GM18873 (cell line): ENCODE measurements at regions not wholly inside any gene's neighbourhood (a gene's known extent, or its start where the extent isn't known, plus 50 kb on each side); places are given as distances from the start of the nearest gene placed in this dataset.

ENCODE experiments used
- ATAC-seq: cut with Tn5 transposase; IDR thresholded peaks from one replicate; pipeline ENCODE4 v1.9.1; 2021; ENCODE audit warnings: mild to moderate bottlenecking, moderate library complexity, moderate number of reproducible peaks; ENCODE audit not compliant: unreplicated experiment, low FRiP score

DNA sequence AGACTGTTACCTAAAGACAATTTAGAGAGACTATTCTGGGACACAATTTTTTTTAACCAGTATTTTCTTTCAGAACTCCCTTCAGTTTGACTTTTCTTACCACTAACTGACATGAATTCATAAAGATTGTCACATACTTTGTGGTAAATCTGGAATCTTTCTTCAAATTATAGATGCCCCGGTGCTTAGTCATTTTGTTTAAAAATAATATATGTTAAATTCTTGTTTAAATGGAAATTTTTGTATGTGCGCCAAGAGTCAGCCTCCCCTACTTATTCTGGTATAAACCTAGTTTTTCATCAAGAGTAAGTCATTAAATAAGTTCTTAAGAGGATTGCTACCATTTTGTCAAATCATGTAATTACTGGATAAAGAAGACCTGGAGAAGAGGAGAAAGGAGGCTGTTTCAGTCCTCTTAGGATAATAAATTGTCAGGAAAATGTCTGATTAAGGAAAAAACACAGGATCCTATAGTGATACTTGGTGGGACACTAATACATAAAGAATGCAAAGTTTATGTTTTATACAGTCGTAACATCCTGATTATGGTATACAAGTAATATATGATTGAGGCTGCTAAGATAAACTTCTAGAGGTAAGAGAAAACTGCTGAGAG, 424.4 kb downstream of the PMP22 start:
- ATAC-seq, result no peak

DNA sequence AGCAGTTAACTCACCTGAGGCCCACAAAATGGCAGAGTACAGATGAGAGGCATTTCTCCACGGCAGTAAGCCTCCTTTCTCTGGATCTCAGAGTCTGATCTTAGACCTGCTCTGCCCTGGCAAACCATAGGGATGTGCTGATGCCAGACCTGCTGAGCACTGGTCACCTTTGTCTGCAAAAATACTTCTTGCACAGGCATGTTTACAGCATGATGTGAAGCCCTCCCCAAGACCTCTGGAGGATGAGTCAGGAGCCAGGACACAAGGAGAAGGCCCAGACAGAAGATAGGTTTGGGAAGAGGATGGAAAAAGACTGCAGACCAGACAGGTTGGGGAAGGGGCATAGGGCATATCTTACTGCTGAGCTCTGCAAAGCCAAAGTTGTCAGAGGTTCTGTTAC, 426.6 kb downstream of the PMP22 start:
- no peak for ATAC-seq

DNA sequence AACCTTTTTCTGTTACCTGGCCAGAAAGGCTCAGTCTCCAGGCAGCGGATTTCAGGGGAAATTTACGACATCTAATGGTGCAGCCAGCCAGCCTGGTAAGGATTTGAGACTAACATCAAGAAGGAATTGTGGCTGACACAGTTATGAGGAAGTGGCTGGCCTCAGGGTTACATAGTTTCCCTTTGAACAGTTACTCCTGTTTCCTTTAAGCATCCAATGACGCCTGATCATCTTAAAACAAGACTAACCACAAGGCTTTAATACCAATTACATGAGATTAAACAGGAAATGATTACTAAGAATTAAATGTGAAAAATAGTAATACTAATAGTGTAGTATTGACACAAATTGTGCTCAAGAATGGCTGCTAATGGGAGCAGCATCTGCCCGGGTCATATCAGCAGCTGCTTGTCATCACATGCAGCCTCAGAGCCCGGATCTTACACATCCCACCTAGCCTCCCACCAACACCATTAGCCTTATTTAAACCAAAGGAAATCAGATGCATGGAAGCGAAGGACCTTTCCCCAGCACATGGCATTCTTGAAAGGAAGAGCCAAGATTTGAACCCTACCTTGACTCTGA, 431.8 kb downstream of the PMP22 start:
- no peak for ATAC-seq

DNA sequence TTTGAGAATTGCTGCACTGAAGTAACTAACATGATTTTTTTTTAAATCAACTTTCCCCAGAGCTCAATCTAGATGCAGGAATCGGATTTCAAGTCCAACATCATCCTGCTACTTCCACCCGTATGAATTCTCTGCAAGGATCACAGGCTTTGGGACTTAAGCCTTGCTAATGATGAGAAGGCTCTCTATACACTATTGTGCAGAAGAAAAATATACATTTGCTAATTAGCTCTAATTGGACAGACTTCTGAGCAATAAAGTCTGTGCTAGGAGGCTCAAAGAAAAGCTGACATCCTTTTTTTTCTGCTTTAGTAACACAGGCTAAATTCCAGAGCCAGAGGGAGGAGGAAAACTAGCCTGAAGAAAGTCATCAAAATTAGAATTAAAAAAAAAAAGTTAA, 433.6 kb downstream of the PMP22 start:
- ATAC-seq, result no peak

DNA sequence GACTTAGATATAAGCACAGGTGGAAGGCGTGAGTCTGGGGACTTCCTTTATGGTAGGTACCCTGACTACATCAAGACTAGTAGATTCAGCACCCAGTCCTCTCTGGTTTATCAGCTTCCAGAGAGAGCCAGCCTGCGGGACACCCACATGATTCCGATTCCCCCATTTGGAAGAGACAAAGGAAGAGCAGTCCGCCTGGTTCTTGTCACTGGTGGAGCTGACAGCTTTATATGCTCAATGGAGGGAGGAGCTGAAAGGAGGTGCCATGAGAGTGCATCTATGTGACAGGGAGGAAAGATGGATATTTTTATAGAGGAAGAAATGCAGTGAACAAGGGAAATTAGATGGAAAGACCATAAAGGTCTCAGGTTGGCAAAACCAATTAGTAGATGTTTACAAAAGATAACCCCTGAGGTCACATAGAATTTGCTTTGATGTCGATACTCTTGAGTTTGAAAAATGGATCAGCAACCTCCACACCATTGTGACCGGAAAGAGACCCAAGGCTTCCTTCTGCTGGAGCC, 437.7 kb downstream of the PMP22 start:
- ATAC-seq, result no peak

DNA sequence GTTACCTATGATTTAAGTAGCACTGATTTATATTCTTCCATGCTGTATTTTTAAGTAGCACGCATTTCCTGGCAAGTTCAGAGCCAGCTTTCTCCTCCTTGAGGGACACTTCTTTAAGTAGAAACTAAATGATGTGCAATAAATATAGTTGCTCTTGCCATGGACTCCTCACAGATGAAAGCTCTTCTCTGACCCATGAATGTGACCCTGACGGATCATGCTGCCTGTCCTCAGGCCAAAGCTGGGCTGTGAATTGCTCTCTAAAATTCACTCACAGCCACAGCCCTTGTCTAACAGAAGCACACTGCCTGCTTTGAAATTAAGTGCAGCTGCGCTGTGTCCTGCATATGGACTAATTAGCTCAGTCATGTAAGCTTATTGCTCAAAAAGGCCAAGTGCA, 438.8 kb downstream of the PMP22 start:
- no peak for ATAC-seq

DNA sequence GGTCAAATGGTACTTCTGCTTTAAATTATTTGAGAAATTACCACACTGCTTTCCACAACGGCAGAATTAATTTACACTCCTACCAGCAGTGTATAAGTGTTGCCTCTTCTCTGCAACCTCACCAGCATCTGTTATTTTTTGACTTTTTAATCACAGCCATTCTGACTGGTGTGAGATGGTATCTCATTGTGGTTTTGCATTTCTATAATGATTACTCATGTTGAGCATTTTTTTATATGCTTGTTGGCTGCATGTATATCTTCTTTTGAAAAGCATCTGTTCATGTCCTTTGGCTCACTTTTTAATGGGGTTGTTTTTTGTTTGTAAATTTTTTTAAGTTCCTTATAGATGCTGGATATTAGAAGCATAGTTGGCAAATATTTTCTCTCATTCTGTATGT, 446.7 kb downstream of the PMP22 start:
- ATAC-seq, result no peak

DNA sequence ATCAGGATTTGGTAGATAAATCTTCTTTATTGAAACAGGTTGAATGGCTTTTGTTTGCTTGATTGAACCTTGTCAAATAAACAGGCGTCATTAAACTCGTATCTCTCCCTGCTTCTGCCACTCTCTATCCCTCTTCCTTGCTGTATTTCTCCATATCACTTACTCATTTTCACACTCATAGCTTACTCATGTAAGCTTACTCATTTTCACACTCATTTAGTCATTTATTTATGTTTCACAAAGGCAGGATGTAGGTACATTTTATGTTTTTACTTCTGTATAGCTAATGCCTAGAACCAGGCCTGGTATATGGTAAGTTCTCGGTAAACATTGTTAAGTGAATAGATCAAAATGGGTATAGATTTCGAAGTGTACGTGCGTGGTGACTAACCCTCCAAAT, 450.0 kb downstream of the PMP22 start:
- ATAC-seq, result no peak

DNA sequence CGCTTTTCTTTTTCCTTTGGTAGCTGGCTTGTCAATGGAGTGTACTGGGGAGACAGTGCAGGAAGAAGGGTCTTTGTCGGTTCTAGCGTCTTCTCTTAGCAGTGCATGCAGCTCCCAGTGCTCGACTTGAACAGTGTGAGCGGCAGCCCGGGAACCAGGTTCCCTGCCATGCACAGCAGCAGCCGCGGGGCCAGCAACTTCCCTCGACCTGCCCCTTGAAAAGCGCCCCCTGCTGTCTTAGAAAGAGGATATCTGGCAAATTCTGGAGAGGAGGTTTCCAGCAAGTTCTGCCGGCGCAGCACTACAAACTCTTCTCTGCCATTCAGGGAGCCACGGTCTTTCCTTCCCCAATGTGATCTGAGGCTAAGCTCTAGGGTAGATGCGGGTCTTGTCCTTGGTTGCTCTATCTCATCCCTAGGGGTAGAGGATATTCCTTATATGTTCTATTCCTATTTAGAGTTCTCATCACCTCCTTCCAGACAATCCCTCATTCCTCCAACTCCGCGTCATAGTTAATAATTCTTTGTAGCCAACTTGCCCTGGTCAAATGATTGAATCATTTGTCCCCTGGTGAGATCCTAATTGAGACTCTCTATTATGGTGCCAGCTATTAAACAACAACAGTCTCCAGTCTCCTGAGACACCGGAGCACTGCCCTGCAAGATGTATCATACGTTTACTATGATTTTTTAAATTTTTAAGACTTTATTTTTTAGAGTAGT, 451.3 kb downstream of the PMP22 start:
- ATAC-seq, result no peak

DNA sequence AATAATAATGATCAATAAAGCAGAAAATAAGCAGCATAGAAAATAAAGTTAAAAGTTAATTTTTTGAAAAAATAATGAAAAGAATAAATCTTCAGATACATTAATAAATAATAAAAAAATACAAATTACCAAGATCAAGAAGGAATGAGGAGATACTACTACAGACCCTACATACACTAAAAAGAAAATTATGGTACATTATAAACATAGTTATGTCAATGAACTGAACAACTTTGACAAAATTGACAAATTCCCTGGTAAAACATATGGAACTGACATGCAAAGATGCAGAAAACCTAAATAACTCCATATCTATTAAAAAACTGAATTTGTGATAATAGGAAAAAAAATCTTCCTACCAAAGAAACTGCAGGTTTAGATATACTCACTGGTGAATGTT, 456.7 kb downstream of the PMP22 start:
- no peak for ATAC-seq

DNA sequence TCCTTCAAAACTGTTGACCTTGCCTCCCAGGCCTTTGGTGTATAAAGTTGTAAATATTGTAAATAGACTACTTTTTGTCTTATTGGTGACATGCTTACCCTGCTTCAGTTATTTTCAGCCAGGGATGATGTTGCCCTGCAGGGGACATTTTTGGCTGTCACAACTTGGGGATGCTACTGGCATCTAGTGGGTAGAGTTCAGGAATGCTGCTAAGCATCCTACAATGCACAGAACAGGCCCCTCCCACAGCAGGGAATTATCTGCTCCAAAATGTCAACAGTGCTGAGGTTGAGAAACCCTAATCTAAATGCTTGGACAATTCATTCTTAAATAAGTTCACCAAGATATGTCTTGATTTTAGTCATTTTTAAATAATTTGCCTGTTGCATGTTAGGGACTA, 459.8 kb downstream of the PMP22 start:
- ATAC-seq, result no peak

DNA sequence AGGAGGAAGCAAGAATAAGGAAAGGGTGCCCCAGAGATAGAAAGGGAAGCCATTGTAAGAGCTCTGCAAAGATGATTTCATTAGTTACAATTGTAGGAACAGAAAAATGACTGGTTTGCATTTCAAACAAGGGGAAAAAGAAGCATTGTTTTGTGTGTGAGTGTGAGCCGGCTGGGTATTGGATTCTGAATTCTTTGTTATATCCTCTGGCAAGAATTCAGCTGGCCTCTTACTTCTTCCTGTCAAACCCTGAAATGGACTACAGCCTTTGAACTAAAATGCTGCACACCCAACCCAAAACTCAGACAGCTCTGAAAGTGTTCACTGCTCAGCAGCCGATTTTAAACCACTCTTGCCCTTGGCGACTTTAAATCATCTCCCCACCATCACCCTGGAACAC, 461.3 kb downstream of the PMP22 start:
- ATAC-seq, result no peak

DNA sequence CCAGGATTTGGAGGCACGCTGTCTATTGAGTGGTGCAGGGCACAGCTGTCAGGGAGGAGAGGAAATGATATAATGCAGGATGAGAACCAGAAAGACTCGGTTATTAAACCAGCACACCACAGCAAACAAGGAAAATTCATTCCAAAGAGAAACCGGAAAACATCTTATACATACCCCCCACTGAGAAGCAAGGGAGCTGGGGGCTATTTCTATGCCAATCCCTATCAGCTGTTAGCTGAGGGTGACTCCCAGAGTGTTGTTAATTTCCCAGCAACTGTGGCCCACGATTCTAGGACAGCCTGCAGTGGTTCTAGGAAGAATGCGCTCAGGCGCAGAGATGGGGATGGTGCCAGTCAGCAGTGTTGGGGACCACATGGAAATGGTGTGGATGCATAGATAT, 467.3 kb downstream of the PMP22 start:
- ATAC-seq, result no peak

DNA sequence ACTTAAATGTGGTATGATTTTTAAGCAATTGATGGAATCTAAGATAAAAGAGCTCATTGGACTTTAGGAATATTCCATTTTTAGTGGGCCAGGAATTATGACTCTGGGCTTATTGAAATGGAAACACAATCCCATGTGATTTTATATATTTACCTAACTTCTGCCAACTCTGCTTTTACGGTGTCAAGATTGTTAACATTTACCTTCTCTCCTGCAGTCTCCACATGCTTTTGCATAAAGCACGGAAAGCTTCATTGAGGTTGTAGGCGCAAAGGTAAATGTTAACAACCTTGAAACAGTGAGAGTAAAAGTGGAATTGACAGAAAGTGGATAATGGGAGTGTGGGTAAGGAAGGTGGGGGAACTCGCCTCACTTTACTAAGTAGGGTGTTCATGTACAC, 468.1 kb downstream of the PMP22 start:
- ATAC-seq, result no peak

DNA sequence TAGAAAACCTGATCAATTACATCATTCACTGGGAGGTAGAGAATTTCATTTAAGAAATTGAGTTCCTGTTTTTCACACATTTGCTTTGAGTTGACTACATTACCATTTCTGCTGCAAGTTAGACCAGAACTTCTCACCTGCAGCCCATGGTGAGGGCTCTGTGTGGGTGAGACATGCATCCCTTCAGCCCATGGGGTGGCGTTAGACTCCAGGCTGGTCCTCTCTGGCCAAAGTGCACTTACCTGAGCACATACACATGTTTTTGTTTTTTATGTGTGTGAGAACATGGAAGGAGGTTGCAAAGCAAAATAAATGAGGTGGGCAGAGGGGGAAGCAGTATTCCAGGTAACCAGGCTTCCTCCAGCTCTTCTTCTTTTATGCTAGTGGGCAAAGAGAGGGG, 470.2 kb downstream of the PMP22 start:
- no peak for ATAC-seq

DNA sequence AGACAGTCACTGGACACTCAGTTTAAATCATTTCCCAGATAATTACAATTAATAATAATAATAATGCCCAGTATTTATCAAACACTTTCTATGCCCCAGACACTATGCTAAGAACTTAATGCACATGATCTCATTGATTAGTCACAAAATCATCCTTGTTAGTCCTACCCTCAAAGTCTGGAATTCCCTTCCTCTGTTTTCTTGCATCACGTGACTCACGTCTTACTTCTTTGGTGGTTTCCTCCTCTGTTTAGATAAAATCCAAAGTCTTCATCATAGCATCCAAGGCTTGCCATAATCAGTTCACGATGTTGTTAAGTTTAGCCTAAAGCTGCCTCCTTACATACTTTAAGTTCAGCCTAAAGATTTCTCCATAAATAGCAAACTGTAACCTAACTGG, 471.9 kb downstream of the PMP22 start:
- no peak for ATAC-seq

DNA sequence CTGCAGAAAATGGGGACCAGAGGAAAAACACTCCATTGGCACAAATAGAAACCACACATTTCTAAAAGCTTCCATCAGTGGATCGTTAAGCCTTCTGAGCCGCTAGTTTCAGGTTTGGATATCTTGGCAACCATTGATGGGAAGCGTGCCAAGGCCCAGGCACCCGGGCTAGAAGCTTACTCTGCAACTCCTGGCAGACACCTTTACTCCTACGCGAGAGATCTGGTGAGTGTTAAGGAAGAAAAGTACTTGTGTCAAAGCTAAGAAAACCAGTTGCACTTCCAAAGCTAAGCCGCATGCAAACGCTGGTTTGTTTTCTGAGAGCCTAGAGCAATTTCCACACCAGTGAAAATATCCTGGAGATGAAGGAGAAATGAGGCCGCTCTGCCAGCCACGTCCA, 472.4 kb downstream of the PMP22 start:
- no peak for ATAC-seq

DNA sequence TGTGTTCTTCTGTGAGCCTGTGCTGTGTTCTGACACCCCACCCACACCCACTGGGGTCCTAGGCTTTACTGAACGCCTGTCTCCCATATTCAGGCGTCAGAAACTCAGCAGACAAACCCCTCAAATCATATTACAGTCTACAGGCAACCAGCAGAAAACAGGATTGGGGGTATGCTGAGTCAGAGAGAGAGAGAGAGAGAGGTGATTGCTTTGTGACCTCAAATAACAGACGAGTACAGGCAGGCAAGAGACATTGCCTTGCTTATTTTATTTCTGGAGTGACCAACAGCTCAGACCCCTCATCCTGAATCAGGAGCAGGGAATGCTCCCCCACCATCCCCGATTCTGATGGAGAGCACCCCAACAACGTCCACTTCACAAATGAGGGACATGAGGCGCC, 473.9 kb downstream of the PMP22 start:
- ATAC-seq, result no peak

DNA sequence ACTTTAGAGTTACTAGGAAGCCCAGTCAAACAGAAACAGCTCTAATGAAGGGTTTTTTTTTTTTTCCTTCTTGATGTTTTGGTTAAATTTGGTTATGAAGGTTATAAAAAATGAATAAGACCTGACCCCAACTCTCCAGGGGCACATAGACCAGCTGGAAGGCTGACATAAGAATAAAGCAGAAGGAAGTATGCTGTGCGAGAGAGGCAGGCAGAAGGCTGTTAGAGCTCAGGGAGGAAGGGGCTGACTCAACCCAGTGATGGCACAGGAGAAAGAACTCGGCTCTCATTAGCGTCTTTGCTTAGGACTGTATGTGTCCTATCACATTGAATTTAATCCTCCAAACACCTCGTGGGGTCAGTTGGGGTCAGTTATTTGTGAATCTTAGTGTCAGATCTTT, 474.6 kb downstream of the PMP22 start:
- no peak for ATAC-seq

DNA sequence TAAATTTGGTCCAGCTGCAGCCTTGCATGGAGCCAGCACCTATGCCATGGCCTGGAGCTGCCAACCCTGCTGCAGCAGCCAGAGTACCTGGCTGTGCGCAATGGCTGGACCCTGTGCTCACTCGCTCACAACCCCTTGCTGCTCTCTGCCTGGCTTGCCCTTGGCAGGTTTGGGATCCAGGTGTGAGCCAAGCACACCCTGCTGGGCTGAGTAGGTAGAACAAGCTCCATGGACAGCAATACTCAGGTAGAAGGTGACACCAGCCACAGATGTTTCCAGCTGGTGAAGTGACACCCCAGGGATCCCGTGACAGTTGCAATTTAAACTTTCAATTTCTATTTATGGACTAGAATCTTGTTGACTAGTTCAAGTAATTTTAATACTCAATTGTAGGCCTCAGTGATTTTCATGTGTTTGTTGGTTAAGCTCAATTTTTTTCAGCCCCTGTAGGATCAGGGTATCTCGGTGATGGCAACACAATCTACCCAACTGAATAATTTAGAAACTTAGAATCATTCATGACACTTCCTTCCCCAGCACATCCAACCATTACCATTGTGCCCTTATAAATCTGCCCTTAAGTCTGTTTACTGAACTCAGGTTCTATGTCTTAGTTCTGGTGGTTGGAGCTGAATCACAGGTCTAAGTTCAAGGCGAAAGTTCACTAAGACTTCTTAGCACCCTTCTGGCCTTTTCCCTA, 480.0 kb downstream of the PMP22 start:
- no peak for ATAC-seq

DNA sequence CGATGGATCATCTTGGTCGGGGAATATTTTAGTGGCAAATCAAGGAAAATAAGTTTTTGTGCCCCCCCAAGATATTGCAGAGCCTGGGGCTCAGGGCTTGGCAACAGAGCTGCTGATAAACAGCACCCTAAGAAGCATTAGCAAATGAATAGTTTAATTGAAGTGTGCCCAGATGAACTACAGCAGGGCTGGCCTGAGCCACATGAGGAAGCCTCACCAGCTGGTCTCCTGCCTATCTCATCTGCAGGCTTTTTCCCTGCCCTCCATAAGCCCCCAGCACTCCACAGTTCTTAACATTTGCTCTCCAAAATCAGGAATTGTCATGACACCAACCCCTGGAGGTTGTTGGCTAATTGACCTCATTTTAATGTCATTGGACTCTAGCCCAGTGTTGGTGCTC, 480.2 kb downstream of the HS3ST3B1 start:
- no peak for ATAC-seq
